ENCODE measurements at regions not wholly inside any gene's neighbourhood (a gene's known extent, or its start where the extent isn't known, plus 50 kb on each side); places are given as distances from the start of the nearest gene placed in this dataset.
A peak's percentile ranks its signal among the peaks of the same experiment; 100 is the strongest.

GRCh38 chr20:9981829-9982228 lies 53.0 kb upstream of the ANKEF1 start:
- no peak for DNase-seq (ENCODE audit: low read depth)

GRCh38 chr20:9978397-9979004 lies 56.3 kb upstream of the ANKEF1 start:
- peak; percentile 88 for DNase-seq (ENCODE audit: low read depth)

- no peak for DNase-seq (ENCODE audit: low read depth)
Measured at GRCh38 chr20:9977629-9978028, 57.2 kb upstream of the ANKEF1 start.

- no peak for DNase-seq (ENCODE audit: low read depth)
Measured at GRCh38 chr20:9974324-9974723, 60.5 kb upstream of the ANKEF1 start.

GRCh38 chr20:9971746-9972145 lies 63.0 kb upstream of the ANKEF1 start:
- no peak for DNase-seq (ENCODE audit: low read depth)

- DNase-seq (ENCODE audit: low read depth) = no peak
Measured at GRCh38 chr20:9969626-9970025, 65.2 kb upstream of the ANKEF1 start.

- DNase-seq (ENCODE audit: low read depth) = no peak
Measured at GRCh38 chr20:9968015-9968414, 66.8 kb upstream of the ANKEF1 start.

- no peak for DNase-seq (ENCODE audit: low read depth)
Measured at GRCh38 chr20:9966966-9967365, 67.8 kb upstream of the ANKEF1 start.

- no peak for DNase-seq (ENCODE audit: low read depth)
Measured at GRCh38 chr20:9963029-9963428, 71.8 kb upstream of the ANKEF1 start.

GRCh38 chr20:9958693-9959092 lies 76.1 kb upstream of the ANKEF1 start:
- DNase-seq (ENCODE audit: low read depth) = no peak

GRCh38 chr20:9955646-9956045 lies 79.1 kb upstream of the ANKEF1 start:
- DNase-seq (ENCODE audit: low read depth) = no peak

- DNase-seq (ENCODE audit: low read depth) = no peak
Measured at GRCh38 chr20:9949563-9949962, 85.2 kb upstream of the ANKEF1 start.

- DNase-seq (ENCODE audit: low read depth) = no peak
Measured at GRCh38 chr20:9945408-9945807, 89.4 kb upstream of the ANKEF1 start.

GRCh38 chr20:9942736-9943135 lies 92.1 kb upstream of the ANKEF1 start:
- no peak for DNase-seq (ENCODE audit: low read depth)

- no peak for DNase-seq (ENCODE audit: low read depth)
Measured at GRCh38 chr20:9940329-9940728, 94.5 kb upstream of the ANKEF1 start.

GRCh38 chr20:9939231-9939630 lies 95.6 kb upstream of the ANKEF1 start:
- DNase-seq (ENCODE audit: low read depth) = no peak

GRCh38 chr20:9935285-9935684 lies 96.4 kb upstream of the PAK5 start:
- no peak for DNase-seq (ENCODE audit: low read depth)

GRCh38 chr20:9930142-9930541 lies 91.3 kb upstream of the PAK5 start:
- no peak for DNase-seq (ENCODE audit: low read depth)

GRCh38 chr20:9928955-9929354 lies 90.1 kb upstream of the PAK5 start:
- no peak for DNase-seq (ENCODE audit: low read depth)

GRCh38 chr20:9928281-9928737 lies 89.4 kb upstream of the PAK5 start:
- no peak for DNase-seq (ENCODE audit: low read depth)

- DNase-seq (ENCODE audit: low read depth) = peak; percentile 14
Measured at GRCh38 chr20:9927224-9927623, 88.3 kb upstream of the PAK5 start.

GRCh38 chr20:9926476-9926875 lies 87.6 kb upstream of the PAK5 start:
- DNase-seq (ENCODE audit: low read depth) = no peak

- DNase-seq (ENCODE audit: low read depth) = no peak
Measured at GRCh38 chr20:9926007-9926406, 87.1 kb upstream of the PAK5 start.

- DNase-seq (ENCODE audit: low read depth) = no peak
Measured at GRCh38 chr20:9923648-9924047, 84.8 kb upstream of the PAK5 start.

- no peak for DNase-seq (ENCODE audit: low read depth)
Measured at GRCh38 chr20:9920866-9921265, 82.0 kb upstream of the PAK5 start.

All from stromal cell of bone marrow (primary cell).